ENCODE measurements at regions not wholly inside any gene's neighbourhood (a gene's known extent, or its start where the extent isn't known, plus 50 kb on each side); places are given as distances from the start of the nearest gene placed in this dataset.

DNA sequence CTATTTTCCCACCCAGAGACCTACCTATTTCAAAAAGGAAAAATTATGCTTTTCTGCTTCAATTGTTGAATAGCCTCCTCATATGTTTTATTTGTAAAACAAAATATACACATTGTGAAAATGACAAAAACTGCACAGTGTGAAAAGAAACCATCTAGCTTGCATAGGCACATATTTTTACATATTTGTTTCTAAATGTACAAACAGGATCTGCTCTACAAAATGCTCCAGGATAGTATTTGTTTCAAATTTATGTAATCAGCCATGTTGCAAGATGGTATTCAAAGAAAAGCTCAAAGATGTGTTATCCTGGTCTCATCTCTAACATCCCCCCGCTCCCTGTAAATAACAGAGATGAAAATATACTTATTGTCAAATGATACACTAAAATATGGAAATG, 366.1 kb upstream of the MPDZ start:
- TF ChIP-seq, protein P1, sequence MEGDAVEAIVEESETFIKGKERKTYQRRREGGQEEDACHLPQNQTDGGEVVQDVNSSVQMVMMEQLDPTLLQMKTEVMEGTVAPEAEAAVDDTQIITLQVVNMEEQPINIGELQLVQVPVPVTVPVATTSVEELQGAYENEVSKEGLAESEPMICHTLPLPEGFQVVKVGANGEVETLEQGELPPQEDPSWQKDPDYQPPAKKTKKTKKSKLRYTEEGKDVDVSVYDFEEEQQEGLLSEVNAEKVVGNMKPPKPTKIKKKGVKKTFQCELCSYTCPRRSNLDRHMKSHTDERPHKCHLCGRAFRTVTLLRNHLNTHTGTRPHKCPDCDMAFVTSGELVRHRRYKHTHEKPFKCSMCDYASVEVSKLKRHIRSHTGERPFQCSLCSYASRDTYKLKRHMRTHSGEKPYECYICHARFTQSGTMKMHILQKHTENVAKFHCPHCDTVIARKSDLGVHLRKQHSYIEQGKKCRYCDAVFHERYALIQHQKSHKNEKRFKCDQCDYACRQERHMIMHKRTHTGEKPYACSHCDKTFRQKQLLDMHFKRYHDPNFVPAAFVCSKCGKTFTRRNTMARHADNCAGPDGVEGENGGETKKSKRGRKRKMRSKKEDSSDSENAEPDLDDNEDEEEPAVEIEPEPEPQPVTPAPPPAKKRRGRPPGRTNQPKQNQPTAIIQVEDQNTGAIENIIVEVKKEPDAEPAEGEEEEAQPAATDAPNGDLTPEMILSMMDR (IDR thresholded peaks at IDR 0.05; ENCODE audit: low read depth, low read length) = no peak
- Histone ChIP-seq H3K27me3 (no peaks in the 10 kb centered on the region), H3K4me1 (no peaks in the 10 kb centered on the region; the same call in 1 of the 2 replicates), H3K9me3 (no peaks in the 10 kb centered on the region), H3K4me3 (ENCODE audit: low read depth, low read length) (no peak overlapping the region), H3K36me3 (no peaks in the 10 kb centered on the region)
- no peak for DNase-seq

DNA sequence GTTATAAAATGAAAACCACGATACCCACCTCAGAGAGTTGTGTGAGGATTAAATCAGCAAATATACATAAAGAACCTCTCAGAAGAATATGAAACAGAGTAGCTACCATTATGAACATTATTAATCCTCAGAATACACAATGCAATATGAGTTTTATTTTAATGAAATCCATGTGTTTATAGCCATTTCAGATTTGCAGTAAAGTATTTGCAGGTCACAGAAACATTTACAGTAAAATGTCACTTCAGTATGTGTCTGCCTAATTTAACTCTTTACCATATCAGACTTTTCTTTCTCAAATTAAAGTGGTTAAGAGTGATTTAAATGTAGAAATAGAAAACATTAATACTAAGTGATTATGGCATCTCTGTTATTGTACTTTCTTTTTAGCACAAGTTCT, 365.2 kb upstream of the MPDZ start:
- Histone ChIP-seq H3K4me1 (no peaks in the 10 kb centered on the region; the same call in 1 of the 2 replicates), H3K9me3 (no peaks in the 10 kb centered on the region), H3K4me3 (ENCODE audit: low read depth, low read length) (no peak overlapping the region), H3K27me3 (no peaks in the 10 kb centered on the region), H3K36me3 (no peaks in the 10 kb centered on the region)
- DNase-seq = no peak
- TF ChIP-seq, protein P1 (IDR thresholded peaks at IDR 0.05; ENCODE audit: low read depth, low read length) = no peak

DNA sequence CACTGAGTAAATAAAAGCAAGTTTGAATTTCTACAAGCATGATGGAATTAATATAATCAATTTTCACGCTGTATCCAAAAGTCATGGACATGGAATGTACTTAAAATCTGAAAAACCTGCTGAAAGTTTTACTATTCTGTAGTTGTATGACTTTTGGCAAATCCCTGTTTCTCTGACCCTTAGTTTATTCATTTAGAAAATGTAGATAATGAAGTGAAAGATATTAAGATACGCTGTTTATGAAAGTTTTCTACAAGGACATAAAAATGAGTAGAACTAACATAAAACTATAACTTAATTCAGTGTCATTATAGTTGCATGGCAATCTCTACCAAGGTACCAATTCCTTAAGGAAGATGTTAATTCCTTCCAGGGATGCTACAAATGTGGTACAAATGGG, 363.2 kb upstream of the MPDZ start:
- no peaks in the 10 kb centered on the region for H3K9me3 ChIP-seq
- H3K36me3 ChIP-seq = no peaks in the 10 kb centered on the region
- TF ChIP-seq, protein P1 (IDR thresholded peaks at IDR 0.05; ENCODE audit: low read depth, low read length) = no peak
- H3K27me3 ChIP-seq = no peaks in the 10 kb centered on the region
- no peaks in the 10 kb centered on the region for H3K4me1 ChIP-seq
- H3K4me3 ChIP-seq (ENCODE audit: low read depth, low read length) = no peak overlapping the region
- no peak for DNase-seq

DNA sequence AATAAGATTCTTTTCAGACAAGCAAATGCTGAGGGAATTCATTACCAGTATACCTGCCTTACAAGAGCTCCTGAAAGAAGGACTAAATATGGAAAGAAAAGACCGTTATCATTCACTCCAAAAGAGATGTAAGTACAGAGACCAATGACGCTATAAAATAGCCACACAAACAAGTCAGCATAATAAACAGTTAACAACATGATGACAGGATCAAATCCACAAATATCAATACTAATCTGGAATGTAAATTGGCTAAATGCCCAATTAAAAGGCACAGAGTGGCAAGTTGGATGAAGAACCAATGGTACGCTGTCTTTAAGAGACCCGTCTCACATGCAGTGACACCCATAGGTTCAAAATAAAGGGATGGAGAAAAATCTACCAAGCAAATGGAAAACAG, 349.6 kb upstream of the MPDZ start:
- no peak for DNase-seq
- H3K4me1 ChIP-seq = no peaks in the 10 kb centered on the region
- TF ChIP-seq, protein P1 (IDR thresholded peaks at IDR 0.05; ENCODE audit: low read depth, low read length) = no peak
- H3K36me3 ChIP-seq = no peaks in the 10 kb centered on the region
- no peak overlapping the region for H3K4me3 ChIP-seq (ENCODE audit: low read depth, low read length)
- H3K9me3 ChIP-seq = no peaks in the 10 kb centered on the region
- no peaks in the 10 kb centered on the region for H3K27me3 ChIP-seq

DNA sequence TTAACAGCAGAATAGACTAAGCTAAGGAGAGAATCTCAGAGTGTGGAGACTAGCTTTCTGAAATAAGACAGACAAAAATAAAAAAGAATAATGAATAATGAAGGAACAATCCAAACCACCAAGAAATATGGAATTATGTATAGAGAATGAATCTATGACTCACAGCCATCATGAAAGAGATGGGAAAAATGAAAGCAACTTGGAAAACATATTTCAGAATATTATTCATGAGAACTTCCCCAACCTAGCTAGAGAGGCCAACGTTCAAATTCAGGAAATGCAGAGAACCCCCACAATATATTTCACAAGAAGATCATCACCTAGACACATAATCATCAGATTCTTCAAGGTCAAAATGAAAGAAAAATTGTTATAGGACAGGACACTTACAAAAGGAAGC, 349.0 kb upstream of the MPDZ start:
- DNase-seq = no peak
- Histone ChIP-seq H3K36me3 (no peaks in the 10 kb centered on the region), H3K9me3 (no peaks in the 10 kb centered on the region), H3K4me3 (ENCODE audit: low read depth, low read length) (no peak overlapping the region), H3K4me1 (no peaks in the 10 kb centered on the region), H3K27me3 (no peaks in the 10 kb centered on the region)
- TF ChIP-seq, protein P1 (IDR thresholded peaks at IDR 0.05; ENCODE audit: low read depth, low read length) = no peak

DNA sequence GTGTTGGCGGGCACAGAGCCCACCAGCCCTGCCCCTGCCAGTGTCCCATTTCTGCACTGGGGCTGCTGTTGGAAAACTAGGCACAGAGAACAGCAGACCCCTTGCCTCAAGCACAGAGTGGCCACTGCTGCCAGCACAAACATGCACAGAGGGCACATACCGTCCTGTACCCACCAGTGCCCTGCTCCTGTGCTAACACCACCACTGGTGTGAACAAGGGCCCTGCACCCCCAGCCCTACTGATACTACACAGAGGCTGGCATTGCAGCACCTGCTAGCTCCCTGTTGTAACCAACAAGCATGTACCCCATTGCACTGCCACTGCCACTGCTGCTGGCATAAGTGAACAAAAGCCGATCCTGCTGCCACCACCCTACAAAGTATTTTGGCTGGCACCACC, 348.0 kb upstream of the MPDZ start:
- TF ChIP-seq, protein P1 (IDR thresholded peaks at IDR 0.05; ENCODE audit: low read depth, low read length) = no peak
- Histone ChIP-seq H3K27me3 (no peaks in the 10 kb centered on the region), H3K36me3 (no peaks in the 10 kb centered on the region), H3K9me3 (no peaks in the 10 kb centered on the region), H3K4me3 (ENCODE audit: low read depth, low read length) (no peak overlapping the region), H3K4me1 (no peaks in the 10 kb centered on the region)
- DNase-seq = no peak

Measured in BE2C (cell line).